ENCODE measurements at regions not wholly inside any gene's neighbourhood (a gene's known extent, or its start where the extent isn't known, plus 50 kb on each side); places are given as distances from the start of the nearest gene placed in this dataset.

GRCh38 chr15:58352026-58352929, 79.5 kb upstream of the LIPC start:
- TF ChIP-seq ZNF70 (CRISPR knock-in tag; IDR thresholded peaks at IDR 0.05) (no peak), ZC3H10 (CRISPR knock-in tag; IDR thresholded peaks at IDR 0.05) (no peak), CSDC2 (CRISPR knock-in tag; IDR thresholded peaks at IDR 0.05) (no peak), CREB5 (CRISPR knock-in tag; IDR thresholded peaks at IDR 0.05; ENCODE audit: low read depth) (no peak), PPARA (CRISPR knock-in tag; IDR thresholded peaks at IDR 0.05; ENCODE audit: borderline replicate concordance) (no peak), ZFP3 (CRISPR knock-in tag; IDR thresholded peaks at IDR 0.05) (no peak), TSHZ2 (CRISPR knock-in tag; IDR thresholded peaks at IDR 0.05) (no peak), OSR1 (CRISPR knock-in tag; IDR thresholded peaks at IDR 0.05) (no peak)
- ATAC-seq, result no peak

- TF ChIP-seq RARB (CRISPR knock-in tag; IDR thresholded peaks at IDR 0.05) (no peak), ESRRG (CRISPR knock-in tag; IDR thresholded peaks at IDR 0.05) (no peak), CSDC2 (CRISPR knock-in tag; IDR thresholded peaks at IDR 0.05) (no peak), TCF4 (CRISPR knock-in tag; IDR thresholded peaks at IDR 0.05; ENCODE audit: borderline replicate concordance) (no peak), PPARA (CRISPR knock-in tag; IDR thresholded peaks at IDR 0.05; ENCODE audit: borderline replicate concordance) (no peak), OSR1 (CRISPR knock-in tag; IDR thresholded peaks at IDR 0.05) (no peak), TOX (CRISPR knock-in tag; IDR thresholded peaks at IDR 0.05; ENCODE audit: borderline replicate concordance) (no peak), ZC3H10 (CRISPR knock-in tag; IDR thresholded peaks at IDR 0.05) (no peak), CSRNP3 (CRISPR knock-in tag; IDR thresholded peaks at IDR 0.05) (no peak), ZFP3 (CRISPR knock-in tag; IDR thresholded peaks at IDR 0.05) (no peak)
- ATAC-seq, result no peak
Measured at GRCh38 chr15:58355382-58355971, 76.3 kb upstream of the LIPC start.

GRCh38 chr15:58355973-58356372, 75.8 kb upstream of the LIPC start:
- TF ChIP-seq ESRRG (CRISPR knock-in tag; IDR thresholded peaks at IDR 0.05) (no peak), PPARA (CRISPR knock-in tag; IDR thresholded peaks at IDR 0.05; ENCODE audit: borderline replicate concordance) (no peak), CSRNP3 (CRISPR knock-in tag; IDR thresholded peaks at IDR 0.05) (no peak), ZNF565 (CRISPR knock-in tag; conservative IDR thresholded peaks at IDR 0.05; ENCODE audit: low read depth) (no peak)
- no peak for ATAC-seq

- no peak for TF ChIP-seq ZNF565 (CRISPR knock-in tag; conservative IDR thresholded peaks at IDR 0.05; ENCODE audit: low read depth)
- no peak for TF ChIP-seq CREB5 (CRISPR knock-in tag; IDR thresholded peaks at IDR 0.05; ENCODE audit: low read depth)
- no peak for TF ChIP-seq ESRRG (CRISPR knock-in tag; IDR thresholded peaks at IDR 0.05)
- no peak for TF ChIP-seq POU6F1 (CRISPR knock-in tag; IDR thresholded peaks at IDR 0.05; ENCODE audit: borderline replicate concordance, low read depth)
- TF ChIP-seq CSDC2 (CRISPR knock-in tag; IDR thresholded peaks at IDR 0.05), result no peak
- TF ChIP-seq ZNF8 (CRISPR knock-in tag; IDR thresholded peaks at IDR 0.05), result no peak
- TF ChIP-seq BACH2 (CRISPR knock-in tag; IDR thresholded peaks at IDR 0.05; ENCODE audit: borderline replicate concordance), result no peak
- no peak for TF ChIP-seq OSR1 (CRISPR knock-in tag; IDR thresholded peaks at IDR 0.05)
- no peak for ATAC-seq
Measured at GRCh38 chr15:58357529-58358476, 74.0 kb upstream of the LIPC start.
